ENCODE measurements at regions not wholly inside any gene's neighbourhood (a gene's known extent, or its start where the extent isn't known, plus 50 kb on each side); places are given as distances from the start of the nearest gene placed in this dataset.
A peak's percentile ranks its signal among the peaks of the same experiment; 100 is the strongest.

DNA sequence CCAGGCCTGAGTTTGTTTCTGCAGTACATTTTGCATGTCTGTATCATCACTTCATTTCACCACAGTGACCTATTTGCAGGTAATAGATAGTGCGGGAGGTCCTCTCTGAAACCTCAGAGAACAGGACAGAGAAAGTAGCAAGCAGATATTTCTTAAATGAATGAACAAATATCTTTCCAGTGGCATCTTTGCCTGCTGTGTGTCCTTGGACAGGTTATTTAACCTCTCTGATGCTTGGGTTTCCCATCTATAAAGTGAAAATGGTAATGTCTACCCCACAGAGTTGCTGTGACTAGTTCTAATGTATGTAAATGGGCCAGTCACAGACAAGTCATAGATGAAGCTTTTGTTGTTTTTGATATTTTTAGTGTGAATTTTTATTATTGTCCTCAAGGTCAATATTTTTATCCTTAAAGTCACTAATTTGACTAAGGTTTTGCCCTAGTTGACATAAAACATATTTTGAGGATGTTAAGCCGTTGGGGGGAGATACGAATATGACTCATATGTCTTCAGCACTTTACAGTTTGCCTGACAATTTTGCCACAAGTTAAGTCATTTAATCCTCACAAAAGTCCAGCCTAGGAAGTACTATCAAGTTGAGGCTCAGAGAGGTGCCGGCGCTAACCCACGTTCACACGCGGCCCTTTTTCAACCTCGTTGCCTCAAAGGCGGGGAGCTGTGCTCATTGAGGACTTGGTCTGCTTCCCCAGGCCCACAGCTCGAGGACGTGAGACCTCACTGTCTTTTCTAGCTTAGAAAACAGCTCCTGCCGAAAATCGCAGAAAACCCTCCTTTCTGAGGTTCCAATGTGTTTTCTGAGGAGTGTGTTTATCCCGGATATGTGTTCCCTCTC is 126.7 kb upstream of the STX18 start:
- no peaks in the 10 kb centered on the region for H3K36me3 Mint-ChIP-seq (ENCODE audit: low read depth)
- H3K4me1 Mint-ChIP-seq: peaks cover 29% of the 10 kb centered on the region
- peaks cover 21% of the 10 kb centered on the region for H3K27me3 Mint-ChIP-seq (ENCODE audit: low read depth)
- H3K4me3 Mint-ChIP-seq: no peak overlapping the region
- H3K27ac Mint-ChIP-seq: no peak overlapping the region
- H3K9me3 Mint-ChIP-seq: no peaks in the 10 kb centered on the region
- TF ChIP-seq, protein P1, sequence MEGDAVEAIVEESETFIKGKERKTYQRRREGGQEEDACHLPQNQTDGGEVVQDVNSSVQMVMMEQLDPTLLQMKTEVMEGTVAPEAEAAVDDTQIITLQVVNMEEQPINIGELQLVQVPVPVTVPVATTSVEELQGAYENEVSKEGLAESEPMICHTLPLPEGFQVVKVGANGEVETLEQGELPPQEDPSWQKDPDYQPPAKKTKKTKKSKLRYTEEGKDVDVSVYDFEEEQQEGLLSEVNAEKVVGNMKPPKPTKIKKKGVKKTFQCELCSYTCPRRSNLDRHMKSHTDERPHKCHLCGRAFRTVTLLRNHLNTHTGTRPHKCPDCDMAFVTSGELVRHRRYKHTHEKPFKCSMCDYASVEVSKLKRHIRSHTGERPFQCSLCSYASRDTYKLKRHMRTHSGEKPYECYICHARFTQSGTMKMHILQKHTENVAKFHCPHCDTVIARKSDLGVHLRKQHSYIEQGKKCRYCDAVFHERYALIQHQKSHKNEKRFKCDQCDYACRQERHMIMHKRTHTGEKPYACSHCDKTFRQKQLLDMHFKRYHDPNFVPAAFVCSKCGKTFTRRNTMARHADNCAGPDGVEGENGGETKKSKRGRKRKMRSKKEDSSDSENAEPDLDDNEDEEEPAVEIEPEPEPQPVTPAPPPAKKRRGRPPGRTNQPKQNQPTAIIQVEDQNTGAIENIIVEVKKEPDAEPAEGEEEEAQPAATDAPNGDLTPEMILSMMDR (IDR thresholded peaks at IDR 0.05; ENCODE audit: unreplicated experiment in 3 of 3): no peak

DNA sequence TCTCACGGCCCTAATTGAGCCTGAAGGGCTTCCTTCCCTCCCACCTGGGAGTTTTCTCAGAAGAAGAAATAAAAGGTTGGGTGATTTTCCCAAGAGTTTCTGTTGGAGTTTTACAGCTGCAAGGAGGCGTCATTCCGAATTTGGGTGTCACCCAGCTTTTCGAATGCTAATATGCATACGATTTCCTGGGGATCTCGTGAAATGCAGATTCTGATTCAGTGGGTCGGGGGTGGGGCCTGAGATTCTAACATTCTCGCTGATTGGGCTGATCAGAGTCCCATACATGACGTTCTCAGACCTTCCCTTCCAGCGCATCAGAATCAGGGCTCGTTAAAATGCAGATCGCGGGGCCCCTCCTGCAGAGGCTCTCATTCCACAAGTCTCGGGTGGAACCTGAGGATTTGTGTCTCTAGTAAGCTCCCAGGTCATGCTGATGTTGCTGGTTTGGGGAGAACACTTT is 125.8 kb upstream of the STX18 start:
- Mint-ChIP-seq H3K27ac (peak overlapping the region in 1 of 3 experiments; percentile 73), H3K4me3 (peak overlapping the region in 1 of 3 experiments; percentile 30), H3K36me3 (ENCODE audit: low read depth) (no peaks in the 10 kb centered on the region), H3K4me1 (peaks cover 29% of the 10 kb centered on the region), H3K27me3 (ENCODE audit: low read depth) (peaks cover 21% of the 10 kb centered on the region), H3K9me3 (no peaks in the 10 kb centered on the region)
- TF ChIP-seq, protein P1 (IDR thresholded peaks at IDR 0.05; ENCODE audit: unreplicated experiment in 3 of 3): no peak

DNA sequence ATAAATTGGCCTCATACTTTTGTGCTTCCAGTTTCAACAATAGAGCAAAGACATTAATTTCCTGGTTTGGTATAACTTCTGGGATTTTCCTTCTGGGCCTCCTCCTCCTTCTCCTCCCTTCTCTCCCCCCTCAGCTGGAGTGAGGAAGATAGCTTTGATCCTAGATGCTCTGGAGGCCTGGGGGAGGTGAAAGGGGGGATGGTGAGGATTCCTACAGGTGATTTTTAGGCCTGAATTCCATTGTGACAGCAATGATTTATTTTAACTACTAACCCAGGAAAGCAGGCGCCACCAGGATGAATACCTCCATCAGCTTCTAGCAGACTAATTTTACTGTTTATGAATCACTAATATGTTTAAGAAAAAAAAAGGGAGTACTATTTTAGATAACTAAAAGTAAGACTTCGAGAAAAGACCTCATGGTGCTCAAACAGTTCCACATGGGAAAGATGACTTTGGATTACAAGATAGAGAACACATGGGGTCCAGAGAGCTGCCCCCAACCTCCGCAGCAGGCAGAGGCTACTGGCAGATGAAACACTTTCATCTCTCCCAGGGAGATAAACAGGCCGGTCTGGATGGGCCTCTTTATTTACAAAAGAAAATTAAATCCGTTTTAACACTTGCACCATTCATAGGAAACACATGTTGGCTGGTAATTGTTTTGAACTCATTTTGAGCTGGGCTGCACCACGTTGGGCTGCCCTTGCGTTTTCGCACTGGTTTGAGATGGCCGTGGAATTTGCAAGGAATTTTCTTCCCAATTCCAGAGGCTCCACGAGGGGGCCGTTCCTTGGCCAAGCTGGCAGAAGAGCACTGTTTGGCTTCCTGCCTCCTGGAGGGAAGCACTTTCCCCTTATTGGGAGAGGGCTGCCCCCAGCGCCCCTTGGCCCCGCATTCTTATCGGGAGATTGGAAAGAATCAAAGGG is 125.1 kb upstream of the STX18 start:
- H3K27me3 Mint-ChIP-seq (ENCODE audit: low read depth): peaks cover 17% of the 10 kb centered on the region
- no peaks in the 10 kb centered on the region for H3K9me3 Mint-ChIP-seq
- peak overlapping the region; percentile 21 to 73 (median 27) for H3K27ac Mint-ChIP-seq
- peaks cover 29% of the 10 kb centered on the region for H3K4me1 Mint-ChIP-seq
- peak overlapping the region; percentile 30 to 37 (median 35) for H3K4me3 Mint-ChIP-seq
- no peaks in the 10 kb centered on the region for H3K36me3 Mint-ChIP-seq (ENCODE audit: low read depth)
- TF ChIP-seq, protein P1 (IDR thresholded peaks at IDR 0.05; ENCODE audit: unreplicated experiment in 3 of 3): no peak

DNA sequence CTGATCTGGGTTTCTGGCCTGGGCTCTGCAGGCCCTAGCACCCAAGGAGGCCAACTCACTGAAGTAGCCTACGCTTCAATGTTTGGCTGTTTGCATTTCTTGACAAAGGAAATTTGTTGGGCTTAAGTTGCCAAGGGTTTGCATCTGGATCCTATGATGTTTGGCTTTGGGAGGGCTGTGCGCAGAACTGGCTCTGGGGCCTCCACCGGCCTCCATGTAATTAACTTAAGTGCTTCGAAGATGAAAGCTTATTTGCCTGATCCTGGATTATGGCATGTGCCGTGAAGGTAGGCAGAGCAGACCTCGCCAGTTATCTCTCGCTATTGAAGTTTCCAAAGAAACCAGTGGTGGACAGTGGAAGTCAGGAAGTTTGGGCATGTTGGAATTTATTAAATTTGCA is 124.3 kb upstream of the STX18 start:
- TF ChIP-seq, protein P1 (IDR thresholded peaks at IDR 0.05; ENCODE audit: unreplicated experiment in 3 of 3): no peak
- Mint-ChIP-seq H3K4me1 (peaks cover 29% of the 10 kb centered on the region), H3K27me3 (ENCODE audit: low read depth) (peaks cover 11% of the 10 kb centered on the region), H3K9me3 (no peaks in the 10 kb centered on the region), H3K4me3 (no peak overlapping the region), H3K27ac (peak overlapping the region in 2 of 3 experiments; percentile 21 to 73), H3K36me3 (ENCODE audit: low read depth) (no peaks in the 10 kb centered on the region)

DNA sequence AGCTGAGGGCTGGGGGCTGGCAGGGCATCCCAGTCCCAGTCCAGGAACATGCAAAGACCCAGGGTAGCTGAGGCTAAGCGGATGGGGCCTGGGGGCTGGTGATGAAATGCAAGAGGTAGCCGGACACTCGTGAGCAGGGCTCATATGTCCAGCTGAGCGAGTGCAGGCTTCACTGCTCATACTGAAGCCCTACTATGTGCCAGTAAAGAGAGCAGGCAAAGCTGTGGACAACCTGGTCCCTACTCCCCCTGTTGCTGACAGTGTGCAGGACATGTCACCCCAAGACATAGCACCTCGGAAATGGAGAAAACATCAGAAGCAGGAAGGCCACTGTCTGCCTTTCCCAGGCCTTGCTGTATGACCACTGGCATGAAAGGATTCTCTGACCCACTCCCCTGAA is 122.4 kb upstream of the STX18 start:
- Mint-ChIP-seq H3K36me3 (ENCODE audit: low read depth) (no peaks in the 10 kb centered on the region), H3K4me1 (peaks cover 29% of the 10 kb centered on the region), H3K27ac (peak overlapping the region in 1 of 3 experiments; percentile 28), H3K9me3 (no peaks in the 10 kb centered on the region), H3K4me3 (no peak overlapping the region), H3K27me3 (ENCODE audit: low read depth) (peaks cover 9% of the 10 kb centered on the region)
- TF ChIP-seq, protein P1 (IDR thresholded peaks at IDR 0.05; ENCODE audit: unreplicated experiment in 3 of 3): no peak

Measured in nephron (organoid).